ENCODE measurements at regions not wholly inside any gene's neighbourhood (a gene's known extent, or its start where the extent isn't known, plus 50 kb on each side); places are given as distances from the start of the nearest gene placed in this dataset.
"Not testable (repeated sequence)": the region's sequence is repeated elsewhere in the genome, so short reads cannot be mapped to it uniquely, and the experiment has no call there.

DNA sequence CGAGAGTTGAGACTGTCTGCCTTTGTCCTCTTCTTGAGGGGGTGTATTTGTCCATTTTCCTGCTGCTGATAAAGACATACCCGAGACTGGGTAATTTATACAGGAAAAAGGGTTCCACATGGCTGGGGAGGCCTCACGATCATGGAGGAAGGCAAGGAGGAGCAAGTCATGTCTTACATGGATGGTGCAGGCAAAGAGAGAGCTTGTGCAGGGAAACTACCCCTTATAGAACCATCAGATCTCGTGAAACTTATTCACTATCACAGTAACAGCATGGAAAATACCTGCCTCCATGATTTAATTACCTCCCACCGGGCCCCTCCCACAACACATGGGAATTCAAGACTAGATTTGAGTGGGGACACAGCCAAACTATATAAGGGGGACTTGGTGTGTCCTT is 338.2 kb upstream of the TNRC6C start:
- TF ChIP-seq CTCF (IDR thresholded peaks at IDR 0.05): no peak
- H3K9me3 ChIP-seq: no peaks in the 10 kb centered on the region
- H3K27ac ChIP-seq: no peak overlapping the region
- no peaks in the 10 kb centered on the region for H3K27me3 ChIP-seq
- no peaks in the 10 kb centered on the region for H3K36me3 ChIP-seq
- H3K4me3 ChIP-seq (ENCODE audit: low read depth in 1 of 2, low read length in 1 of 2): no peak overlapping the region
- H3K4me1 ChIP-seq (ENCODE audit: control insufficient read depth in 1 of 2, insufficient read depth in 1 of 2, low read depth in 1 of 2, low read length in 1 of 2): no peaks in the 10 kb centered on the region

DNA sequence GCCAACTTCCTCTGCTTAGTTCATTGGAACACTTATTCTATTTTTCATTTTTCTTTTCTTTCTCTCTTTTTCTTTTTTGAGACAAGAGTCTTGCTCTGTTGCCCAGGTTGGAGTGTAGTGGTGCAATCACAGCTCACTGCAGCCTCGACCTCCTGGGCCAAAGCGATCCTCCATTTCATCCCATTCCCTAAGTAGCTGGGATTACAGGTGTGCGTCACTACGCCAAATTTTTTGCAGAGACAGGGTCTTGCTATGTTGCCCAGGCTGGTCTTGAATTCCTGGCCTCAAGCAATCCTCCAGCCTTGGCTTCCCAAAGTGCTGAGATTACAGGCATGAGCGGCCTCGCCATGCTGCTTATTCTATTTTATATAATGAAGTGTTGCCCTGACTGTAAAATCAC is 336.4 kb upstream of the TNRC6C start:
- not testable (repeated sequence) for H3K4me3 ChIP-seq (ENCODE audit: low read depth in 1 of 2, low read length in 1 of 2); H3K4me1 ChIP-seq (ENCODE audit: control insufficient read depth in 1 of 2, insufficient read depth in 1 of 2, low read depth in 1 of 2, low read length in 1 of 2); H3K27ac ChIP-seq; H3K36me3 ChIP-seq; H3K27me3 ChIP-seq; H3K9me3 ChIP-seq

GRCh38 chr17:77622647-77623046 is 335.9 kb upstream of the TNRC6C start:
- no peaks in the 10 kb centered on the region for H3K9me3 ChIP-seq
- peaks cover 7% of the 10 kb centered on the region for H3K27me3 ChIP-seq
- no peak for TF ChIP-seq CTCF (IDR thresholded peaks at IDR 0.05)
- H3K36me3 ChIP-seq: no peaks in the 10 kb centered on the region
- no peaks in the 10 kb centered on the region for H3K4me1 ChIP-seq (ENCODE audit: control insufficient read depth in 1 of 2, insufficient read depth in 1 of 2, low read depth in 1 of 2, low read length in 1 of 2)
- no peak overlapping the region for H3K4me3 ChIP-seq (ENCODE audit: low read depth in 1 of 2, low read length in 1 of 2)
- no peak overlapping the region for H3K27ac ChIP-seq

GRCh38 chr17:77623321-77623720 is 335.2 kb upstream of the TNRC6C start:
- not testable (repeated sequence) for H3K4me1 ChIP-seq (ENCODE audit: control insufficient read depth in 1 of 2, insufficient read depth in 1 of 2, low read depth in 1 of 2, low read length in 1 of 2); H3K27me3 ChIP-seq

GRCh38 chr17:77628035-77628434 is 330.5 kb upstream of the TNRC6C start:
- H3K4me1 ChIP-seq (ENCODE audit: control insufficient read depth in 1 of 2, insufficient read depth in 1 of 2, low read depth in 1 of 2, low read length in 1 of 2): no peaks in the 10 kb centered on the region
- no peak for TF ChIP-seq CTCF (IDR thresholded peaks at IDR 0.05)
- H3K27me3 ChIP-seq: peaks cover 7% of the 10 kb centered on the region
- H3K36me3 ChIP-seq: no peaks in the 10 kb centered on the region
- no peaks in the 10 kb centered on the region for H3K9me3 ChIP-seq
- no peak overlapping the region for H3K27ac ChIP-seq
- no peak overlapping the region for H3K4me3 ChIP-seq (ENCODE audit: low read depth in 1 of 2, low read length in 1 of 2)

More at GRCh38 chr17:77623321-77623720, 335.2 kb upstream of the TNRC6C start:
- H3K36me3 ChIP-seq; H3K9me3 ChIP-seq; H3K4me3 ChIP-seq (ENCODE audit: low read depth in 1 of 2, low read length in 1 of 2); H3K27ac ChIP-seq: not testable (repeated sequence)

GRCh38 chr17:77629284-77629683 is 329.2 kb upstream of the TNRC6C start:
- not testable (repeated sequence) for H3K27ac ChIP-seq; H3K9me3 ChIP-seq; H3K36me3 ChIP-seq; H3K4me3 ChIP-seq (ENCODE audit: low read depth in 1 of 2, low read length in 1 of 2); H3K27me3 ChIP-seq; H3K4me1 ChIP-seq (ENCODE audit: control insufficient read depth in 1 of 2, insufficient read depth in 1 of 2, low read depth in 1 of 2, low read length in 1 of 2)

DNA sequence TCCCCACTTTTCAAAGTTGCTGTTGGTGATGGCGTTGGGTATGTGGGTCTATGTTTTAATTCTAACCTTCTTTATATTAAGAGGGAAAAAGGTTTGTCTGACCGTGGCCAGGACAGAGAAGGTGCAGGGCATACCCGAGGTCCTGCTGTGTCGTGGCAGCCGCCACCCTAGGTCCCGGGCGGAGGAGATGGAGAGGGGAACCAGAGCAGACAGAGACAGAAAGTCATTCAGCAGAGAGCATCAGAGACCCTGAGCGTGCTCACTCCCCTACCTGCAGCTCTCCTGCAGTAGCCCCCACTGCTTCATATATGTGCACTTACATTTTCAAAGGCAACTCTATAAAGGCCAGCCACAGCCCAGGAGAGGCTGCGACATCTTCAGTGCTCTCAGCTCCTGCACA is 327.2 kb upstream of the TNRC6C start:
- no peaks in the 10 kb centered on the region for H3K4me1 ChIP-seq (ENCODE audit: control insufficient read depth in 1 of 2, insufficient read depth in 1 of 2, low read depth in 1 of 2, low read length in 1 of 2)
- H3K27ac ChIP-seq: no peak overlapping the region
- H3K4me3 ChIP-seq (ENCODE audit: low read depth in 1 of 2, low read length in 1 of 2): no peak overlapping the region
- TF ChIP-seq CTCF (IDR thresholded peaks at IDR 0.05): no peak
- H3K36me3 ChIP-seq: no peaks in the 10 kb centered on the region
- H3K9me3 ChIP-seq: no peaks in the 10 kb centered on the region
- H3K27me3 ChIP-seq: peaks cover 2% of the 10 kb centered on the region

Data from neutrophil (primary cell).